Activated CD8-positive, alpha-beta memory T cell treated with anti-CD3 and anti-CD28 coated beads for 24 hours (primary cell): ENCODE measurements at regions not wholly inside any gene's neighbourhood (a gene's known extent, or its start where the extent isn't known, plus 50 kb on each side); places are given as distances from the start of the nearest gene placed in this dataset.

ENCODE experiments used
- DNase-seq: peaks from one replicate; pipeline ENCODE4 v3.0.0-alpha.2; 2020

- peak; percentile 17 for DNase-seq
Observed at GRCh38 chr10:130352291-130352645, 216.1 kb downstream of the GLRX3 start.

DNA sequence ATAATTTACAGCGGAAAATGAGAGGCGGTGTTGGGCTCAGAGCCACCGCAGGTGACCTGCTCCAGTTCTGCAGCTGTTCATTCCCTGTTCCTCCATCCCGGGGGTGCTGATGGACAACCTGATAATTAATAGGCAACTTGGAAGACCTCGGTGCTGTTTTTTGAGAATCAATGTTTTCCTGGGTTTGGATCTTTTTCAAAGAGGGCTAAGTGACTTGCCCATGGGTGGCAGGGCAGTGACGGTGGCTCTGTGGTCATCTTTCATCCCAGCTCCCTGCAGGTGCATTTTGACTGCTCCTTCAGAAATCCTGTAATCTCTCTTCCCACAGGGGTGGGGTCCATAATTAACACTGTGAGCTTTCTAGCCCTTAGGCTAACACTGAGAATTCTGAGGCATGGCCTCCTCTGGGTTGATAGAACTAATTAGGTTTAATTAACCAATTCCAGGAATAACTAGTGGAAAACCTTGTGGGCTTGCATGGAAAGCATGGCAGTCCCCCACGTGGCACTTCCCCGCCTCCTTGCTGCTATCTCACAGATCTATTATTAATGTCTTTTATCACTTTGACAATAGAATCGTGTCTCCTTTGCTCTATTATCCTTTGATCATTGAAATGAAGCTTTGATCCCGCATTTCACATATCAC is 217.9 kb downstream of the GLRX3 start:
- DNase-seq = no peak

GRCh38 chr10:130354573-130354954 is 218.4 kb downstream of the GLRX3 start:
- DNase-seq = peak; percentile 26

DNA sequence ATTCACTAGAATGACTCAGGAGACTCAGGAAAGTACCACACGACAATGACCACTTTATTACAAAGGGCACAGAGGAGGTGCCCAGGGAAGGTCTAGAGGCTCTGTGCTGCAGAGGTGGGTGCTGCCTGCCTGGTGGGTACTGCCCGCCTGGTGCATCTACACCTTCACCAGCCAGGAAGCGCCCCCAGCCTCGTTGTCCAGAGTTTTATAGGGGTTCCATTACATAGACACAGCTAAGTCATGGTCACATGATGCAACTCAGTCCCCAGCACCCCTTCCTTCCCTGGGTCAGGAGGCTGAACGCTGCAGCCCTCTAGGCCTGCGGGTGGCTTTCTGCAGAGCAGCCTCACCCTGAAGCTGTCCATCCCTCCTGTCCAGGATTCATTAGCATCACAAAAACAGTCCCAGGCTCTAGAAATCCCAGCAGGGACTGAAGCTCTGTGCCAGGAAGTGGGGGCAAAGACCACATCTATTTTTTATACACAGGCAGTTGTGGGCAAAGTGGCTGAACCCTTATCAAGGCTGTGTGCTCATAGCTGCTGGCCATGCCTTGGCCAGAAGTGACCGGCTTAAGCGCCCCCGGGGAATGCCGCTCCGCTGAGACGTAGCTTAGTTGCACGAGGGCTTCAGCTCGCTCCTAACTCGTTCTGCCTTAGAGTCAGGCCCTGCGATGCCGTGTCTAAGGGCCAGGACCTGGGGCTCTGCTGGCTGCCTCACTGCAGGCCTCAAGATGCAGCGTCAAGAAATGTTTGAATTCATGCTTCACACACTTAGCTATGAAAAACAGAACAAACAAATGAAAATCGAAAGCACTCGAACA is 219.0 kb downstream of the GLRX3 start:
- peak; percentile 21 for DNase-seq

DNA sequence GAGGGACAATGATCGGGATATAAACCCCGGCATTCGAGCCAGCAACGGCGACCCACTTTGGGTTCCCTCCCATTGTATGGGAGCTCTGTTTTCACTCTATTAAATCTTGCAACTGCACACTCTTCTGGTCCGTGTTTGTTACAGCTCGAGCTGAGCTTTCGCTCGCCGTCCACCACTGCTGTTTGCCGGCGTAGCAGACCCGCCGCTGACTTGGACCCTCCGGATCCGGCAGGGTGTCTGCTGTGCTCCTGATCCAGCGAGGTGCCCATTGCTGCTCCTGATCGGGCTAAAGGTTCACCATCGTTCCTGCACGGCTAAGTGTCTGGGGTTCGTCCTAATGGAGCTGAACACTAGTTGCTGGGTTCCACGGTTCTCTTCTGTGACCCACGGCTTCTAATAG is 220.2 kb downstream of the GLRX3 start:
- DNase-seq = peak; percentile 24

DNA sequence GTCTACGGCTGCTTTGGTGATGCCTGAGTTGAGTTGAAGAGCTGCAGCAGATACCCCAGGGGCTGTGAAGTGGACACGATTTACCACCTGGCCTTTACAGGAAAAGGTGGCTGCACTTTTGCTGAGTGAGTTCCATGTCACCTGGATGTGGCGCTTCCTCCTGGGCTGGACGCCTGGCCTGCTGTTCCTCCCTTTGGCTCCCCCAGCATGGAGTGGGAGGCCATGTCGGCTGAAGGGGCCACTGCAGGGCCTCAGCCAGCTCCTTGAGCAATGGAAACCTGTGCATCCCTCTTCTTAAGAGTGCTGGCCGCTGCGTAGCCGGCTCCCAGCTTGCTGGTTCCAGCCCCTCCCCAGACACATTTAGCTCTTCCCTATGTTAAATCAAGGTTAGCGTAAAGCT is 221.0 kb downstream of the GLRX3 start:
- DNase-seq = peak; percentile 32

DNA sequence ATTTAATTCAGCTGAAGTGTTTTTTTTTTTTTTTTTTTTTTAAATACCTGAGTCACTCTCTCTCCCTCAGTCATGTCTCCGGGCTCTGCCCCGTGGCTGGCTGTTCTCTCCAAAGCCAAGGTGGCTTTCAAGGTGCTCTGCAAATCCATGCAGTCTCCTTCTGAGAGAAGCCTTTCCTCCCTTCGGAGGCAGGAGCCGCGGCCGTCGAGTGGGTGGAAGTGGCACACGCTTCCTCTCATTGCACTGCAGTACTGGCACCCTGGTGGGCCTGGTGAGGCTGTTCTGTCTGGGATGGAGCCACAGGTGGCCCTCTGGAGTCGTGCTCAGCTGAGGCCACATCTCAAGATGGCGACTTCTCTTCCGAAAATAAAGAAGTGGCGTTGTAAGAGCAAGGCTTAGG is 221.8 kb downstream of the GLRX3 start:
- no peak for DNase-seq

GRCh38 chr10:130358981-130359650 is 222.9 kb downstream of the GLRX3 start:
- DNase-seq = no peak

- no peak for DNase-seq
Observed at GRCh38 chr10:130359711-130360110, 223.5 kb downstream of the GLRX3 start.

- peak; percentile 17 for DNase-seq
Observed at GRCh38 chr10:130360826-130361311, 224.7 kb downstream of the GLRX3 start.

GRCh38 chr10:130361351-130362105 is 225.3 kb downstream of the GLRX3 start:
- peak; percentile 30 for DNase-seq

DNA sequence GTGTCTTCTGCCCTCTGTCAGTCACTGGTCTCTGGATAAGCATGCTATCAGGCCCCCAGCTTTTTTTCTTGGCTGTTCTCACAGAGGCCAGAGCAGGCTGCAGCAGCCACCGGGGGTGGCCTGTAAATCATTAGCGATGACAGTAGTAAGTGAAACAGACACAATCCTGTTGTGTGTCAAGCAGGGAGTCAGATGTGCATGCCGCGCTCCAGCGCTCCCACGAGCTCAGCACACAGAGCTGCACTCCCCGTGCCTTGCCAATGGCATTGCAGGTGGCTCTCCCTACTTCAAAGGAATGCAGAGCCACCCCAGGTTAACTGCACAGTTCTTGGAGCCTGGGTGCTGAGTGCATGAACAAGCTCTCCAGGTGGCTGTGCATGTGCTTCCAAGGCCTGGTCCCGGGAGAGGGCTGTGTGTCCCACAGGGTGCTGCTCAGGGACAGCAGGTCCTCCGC is 226.1 kb downstream of the GLRX3 start:
- DNase-seq = peak; percentile 28

GRCh38 chr10:130363051-130363450 is 226.9 kb downstream of the GLRX3 start:
- DNase-seq = peak; percentile 40

GRCh38 chr10:130363899-130364445 is 227.8 kb downstream of the GLRX3 start:
- peak; percentile 19 for DNase-seq

GRCh38 chr10:130364631-130365411 is 228.6 kb downstream of the GLRX3 start:
- DNase-seq = peak; percentile 19

GRCh38 chr10:130368761-130369560 is 232.8 kb downstream of the GLRX3 start:
- DNase-seq = peak; percentile 37

DNA sequence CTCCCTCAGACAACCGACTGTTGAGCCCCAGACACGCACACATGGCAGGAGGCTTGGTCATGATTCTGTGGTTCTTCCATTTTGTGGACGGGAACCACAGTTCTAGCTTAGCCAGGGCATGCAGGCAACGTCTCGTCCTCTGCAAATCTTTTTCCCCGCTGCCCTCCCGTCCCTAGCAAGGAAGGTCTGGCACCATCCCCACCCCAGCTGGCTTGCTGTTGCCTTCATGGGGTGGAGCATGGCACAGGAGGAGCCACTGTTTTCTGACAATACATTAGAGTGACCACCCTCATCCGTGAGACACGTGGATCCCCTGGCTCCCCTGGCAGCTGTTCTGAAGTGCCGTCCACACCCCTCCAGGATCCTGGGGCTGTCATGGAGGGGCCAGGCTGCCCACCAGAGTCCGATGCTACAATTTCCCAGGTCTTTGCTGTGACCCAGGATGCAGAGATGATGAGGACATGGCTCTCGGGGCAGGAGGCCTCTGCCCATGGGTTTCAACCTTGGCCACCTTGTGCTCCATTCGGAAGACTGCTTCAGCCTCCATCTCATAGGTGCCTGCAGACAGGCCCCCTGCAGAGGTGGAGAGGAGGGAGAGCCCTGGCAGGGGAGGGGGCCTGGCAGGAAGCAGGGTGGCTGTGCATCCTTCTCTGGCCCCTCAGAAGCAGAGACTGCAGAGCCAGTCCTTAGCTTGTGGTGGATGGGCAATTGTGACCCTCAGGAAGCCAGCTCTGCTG is 233.6 kb downstream of the GLRX3 start:
- DNase-seq = no peak

DNA sequence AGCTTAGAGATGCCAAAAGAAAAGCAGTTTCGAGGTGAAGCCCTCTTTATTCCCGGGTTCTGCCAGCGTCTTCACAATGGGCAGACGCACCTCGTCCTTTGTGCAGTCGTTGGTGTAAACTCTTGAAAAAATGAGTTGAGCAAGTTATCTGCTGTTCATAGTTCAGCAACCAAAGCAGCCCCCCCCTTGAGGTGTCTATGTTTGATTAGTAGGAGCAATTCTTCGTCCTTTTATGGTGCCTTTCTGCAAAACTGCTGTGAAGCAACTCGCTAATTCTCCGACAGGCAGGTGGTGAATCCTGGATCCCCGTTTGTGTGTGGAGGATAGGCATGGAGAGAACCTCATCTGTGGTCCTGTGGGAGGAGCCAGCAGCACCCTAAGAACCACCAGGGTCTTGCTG is 234.5 kb downstream of the GLRX3 start:
- DNase-seq = no peak

- no peak for DNase-seq
Observed at GRCh38 chr10:130371156-130371555, 235.0 kb downstream of the GLRX3 start.

GRCh38 chr10:130371666-130372065 is 235.5 kb downstream of the GLRX3 start:
- DNase-seq = no peak
